H1 (cell line): ENCODE measurements at regions not wholly inside any gene's neighbourhood (a gene's known extent, or its start where the extent isn't known, plus 50 kb on each side); places are given as distances from the start of the nearest gene placed in this dataset.

ENCODE experiments used
- CTCF ChIA-PET: fragments of 300-600 bp; sonication (Branson Sonifier 250); formaldehyde crosslinking; loops from one replicate; lab custom pipeline; 2021; ENCODE audit not compliant: partially characterized antibody; lab: Charles Lee
- POLR2A ChIA-PET: fragments of 300-600 bp; sonication (Branson Sonifier 250); formaldehyde crosslinking; loops from one replicate; lab custom pipeline; 2021; ENCODE audit warnings: inconsistent platforms; ENCODE audit not compliant: partially characterized antibody; lab: Charles Lee
- DNase-seq, 2 experiments: peaks; one replicate each; pipeline versions ENCODE4 v3.0.0 to v3.0.0-alpha.2; 2010 to 2022; ENCODE audit warnings: low spot score in 2 of 2, low read depth in 1 of 2, mixed read lengths in 1 of 2
- FAIRE-seq: peaks from 2 replicates; lab custom pipeline; 2011; peaks lifted over from hg19 to GRCh38; lab: Jason Lieb, UNC
- H2AFZ ChIP-seq: 2 replicates; pipeline ENCODE4 v1.8.1; 2012; ENCODE audit warnings: low read length, inconsistent platforms
- H2AK5ac ChIP-seq: 2 replicates; pipeline ENCODE4 v1.6.1; 2013; ENCODE audit warnings: low read depth, low read length
- H2BK120ac ChIP-seq: replicated peaks from 2 replicates; pipeline ENCODE3; 2013; ENCODE audit warnings: low read depth, low read length, inconsistent platforms
- H2BK12ac ChIP-seq: 2 replicates; pipeline ENCODE4 v1.6.1; 2013; ENCODE audit warnings: low read depth, low read length
- H2BK15ac ChIP-seq: 2 replicates; pipeline ENCODE4 v1.6.1; 2013; ENCODE audit warnings: low read length
- H2BK20ac ChIP-seq: 2 replicates; pipeline ENCODE4 v1.6.1; 2013; ENCODE audit warnings: low read length
- H2BK5ac ChIP-seq: 2 replicates; pipeline ENCODE4 v1.6.1; 2013; ENCODE audit warnings: low read depth, low read length
- H3K14ac ChIP-seq: 2 replicates; pipeline ENCODE4 v1.6.1; 2013; ENCODE audit warnings: inconsistent platforms; ENCODE audit not compliant: insufficient read length
- H3K18ac ChIP-seq: 2 replicates; pipeline ENCODE4 v1.6.1; 2013; ENCODE audit warnings: low read length; ENCODE audit errors: extremely low read depth
- H3K23ac ChIP-seq: 2 replicates; pipeline ENCODE4 v1.6.1; 2013; ENCODE audit warnings: inconsistent platforms; ENCODE audit not compliant: insufficient read length
- H3K23me2 ChIP-seq: 2 replicates; pipeline ENCODE4 v1.6.1; 2013; ENCODE audit warnings: low read depth, low read length
- H3K27ac ChIP-seq: 2 replicates; pipeline ENCODE4 v1.6.1; 2011; ENCODE audit warnings: low read depth, low read length, inconsistent platforms
- H3K27me3 ChIP-seq, 4 experiments: replicated peaks in 1 of 4; 1 replicate in 1 of 4; 2 replicates in 3 of 4; pipeline versions ENCODE4 v1.6.1 to v1.8.1; 2011 to 2013; ENCODE audit warnings: low read length in 3 of 4, mild to moderate bottlenecking in 3 of 4, inconsistent platforms in 2 of 4, mixed read lengths in 2 of 4, moderate library complexity in 1 of 4; ENCODE audit not compliant: control insufficient read depth in 3 of 4, insufficient read depth in 3 of 4; ENCODE audit errors: extremely low read depth in 1 of 4
- H3K36me3 ChIP-seq, 4 experiments: 2 replicates each; pipeline versions ENCODE4 v1.6.1 to v1.8.1; 2011 to 2013; ENCODE audit warnings: mild to moderate bottlenecking in 4 of 4, low read length in 3 of 4, moderate library complexity in 2 of 4, control low read depth in 1 of 4, inconsistent platforms in 1 of 4; ENCODE audit not compliant: insufficient read depth in 4 of 4, control insufficient read depth in 2 of 4
- H3K4ac ChIP-seq: replicated peaks from 2 replicates; pipeline ENCODE3; 2013; ENCODE audit warnings: low read length, low read depth, mixed read lengths, inconsistent platforms; ENCODE audit not compliant: insufficient read length
- H3K4me1 ChIP-seq, 4 experiments: replicated peaks in 1 of 4; 1 replicate in 1 of 4; 2 replicates in 3 of 4; pipeline versions ENCODE4 v1.6.1 to v1.8.1; 2011 to 2013; ENCODE audit warnings: low read length in 3 of 4, inconsistent platforms in 2 of 4, mixed read lengths in 1 of 4; ENCODE audit not compliant: insufficient read depth in 4 of 4, control insufficient read depth in 3 of 4
- H3K4me2 ChIP-seq, 2 experiments: 2 replicates each; pipeline versions ENCODE4 v1.6.1 to v1.8.1; 2011 to 2013; ENCODE audit warnings: low read depth in 2 of 2, low read length in 2 of 2, control low read depth in 1 of 2, inconsistent platforms in 1 of 2, mild to moderate bottlenecking in 1 of 2; ENCODE audit not compliant: insufficient read depth in 1 of 2
- H3K4me3 ChIP-seq, 4 experiments: fragments of 200-600, 300-600 bp in 1 of 4; sonication (generic), shearing (Covaris generic), sonication (Bioruptor Twin) in 1 of 4; 2 replicates each; pipeline versions ENCODE4 v1.5.1 to v1.8.1; 2011 to 2016; ENCODE audit warnings: low read length in 4 of 4, low read depth in 3 of 4, control low read depth in 2 of 4, inconsistent platforms in 2 of 4, mild to moderate bottlenecking in 2 of 4, mixed read lengths in 1 of 4, moderate library complexity in 1 of 4; ENCODE audit not compliant: insufficient read depth in 2 of 4; ENCODE audit errors: extremely low read depth in 1 of 4
- H3K56ac ChIP-seq: replicated peaks from 2 replicates; pipeline ENCODE3; 2013; ENCODE audit warnings: low read depth, mild to moderate bottlenecking, mixed read lengths, low read length, inconsistent platforms; ENCODE audit not compliant: insufficient read length
- H3K79me1 ChIP-seq: 2 replicates; pipeline ENCODE4 v1.6.1; 2013; ENCODE audit warnings: low read depth, low read length, control low read depth
- H3K79me2 ChIP-seq, 2 experiments: 2 replicates each; pipeline versions ENCODE4 v1.6.1 to v1.8.1; 2012 to 2013; ENCODE audit warnings: low read length in 2 of 2, mild to moderate bottlenecking in 2 of 2, inconsistent platforms in 1 of 2; ENCODE audit not compliant: insufficient read depth in 2 of 2, control insufficient read depth in 1 of 2
- H3K9ac ChIP-seq, 4 experiments: replicated peaks in 1 of 4; 1 replicate in 1 of 4; 2 replicates in 3 of 4; pipeline versions ENCODE4 v1.6.1 to v1.8.1; 2011 to 2013; ENCODE audit warnings: low read depth in 3 of 4, low read length in 3 of 4, control low read depth in 2 of 4, mild to moderate bottlenecking in 2 of 4, moderate library complexity in 2 of 4, inconsistent platforms in 1 of 4; ENCODE audit errors: extremely low read depth in 1 of 4
- H3K9me3 ChIP-seq, 2 experiments: 2 replicates each; pipeline versions ENCODE4 v1.6.1 to v1.8.1; 2012 to 2013; ENCODE audit warnings: mild to moderate bottlenecking in 2 of 2, moderate library complexity in 2 of 2, control low read depth in 1 of 2, inconsistent platforms in 1 of 2, low read depth in 1 of 2, low read length in 1 of 2, mixed read lengths in 1 of 2; ENCODE audit not compliant: insufficient read depth in 2 of 2
- H4K20me1 ChIP-seq, 2 experiments: replicated peaks in 1 of 2; 2 replicates each; pipeline versions ENCODE3 to v1.8.1; 2011 to 2013; ENCODE audit warnings: inconsistent platforms in 2 of 2, low read length in 2 of 2, mild to moderate bottlenecking in 1 of 2; ENCODE audit not compliant: insufficient read depth in 2 of 2, control insufficient read depth in 1 of 2
- H4K5ac ChIP-seq: 2 replicates; pipeline ENCODE4 v1.6.1; 2013; ENCODE audit warnings: low read length, low read depth, mixed read lengths, inconsistent platforms; ENCODE audit not compliant: insufficient read length
- H4K8ac ChIP-seq: 2 replicates; pipeline ENCODE4 v1.8.0; 2013; ENCODE audit warnings: mild to moderate bottlenecking, moderate library complexity, low read length, inconsistent platforms; ENCODE audit not compliant: insufficient read depth; ENCODE audit errors: extremely low read depth
- H4K91ac ChIP-seq: replicated peaks from 2 replicates; pipeline ENCODE3; 2013; ENCODE audit warnings: low read length, mixed read lengths, inconsistent platforms; ENCODE audit not compliant: insufficient read length
- ASH2L ChIP-seq: fragments of 200-600, 300-600 bp; sonication (generic); IDR thresholded peaks from one replicate; pipeline ENCODE4 v1.7.1; 2017; ENCODE audit warnings: low read length
- CTCF ChIP-seq, 3 experiments: IDR thresholded peaks; 1 replicate in 2 of 3; 2 replicates in 1 of 3; pipeline versions ENCODE4 v1.5.1 to v1.6.1; 2011; ENCODE audit warnings: low read length in 3 of 3, mild to moderate bottlenecking in 3 of 3, inconsistent platforms in 2 of 3, low read depth in 1 of 3, moderate library complexity in 1 of 3; ENCODE audit not compliant: insufficient read depth in 1 of 3; ENCODE audit errors: control extremely low read depth in 1 of 3
- FOSL1 ChIP-seq: IDR thresholded peaks from 2 replicates; pipeline ENCODE4 v1.6.1; 2011; ENCODE audit warnings: mild to moderate bottlenecking, low read depth, low read length, moderate library complexity; ENCODE audit not compliant: insufficient read depth
- JUN ChIP-seq: IDR thresholded peaks from 2 replicates; pipeline ENCODE4 v1.6.1; 2011; ENCODE audit warnings: low read depth, mild to moderate bottlenecking, improper control_type of control experiment, low read length
- NRF1 ChIP-seq: IDR thresholded peaks from 2 replicates; pipeline ENCODE4 v1.6.1; 2011; ENCODE audit warnings: mild to moderate bottlenecking, low read depth, low read length, improper control_type of control experiment
- RAD21 ChIP-seq, 2 experiments: IDR thresholded peaks in 1 of 2; conservative IDR thresholded peaks in 1 of 2; 2 replicates each; pipeline ENCODE4 v1.6.1; 2011; ENCODE audit warnings: low read depth in 2 of 2, low read length in 2 of 2, improper control_type of control experiment in 1 of 2, inconsistent platforms in 1 of 2, mild to moderate bottlenecking in 1 of 2, moderate library complexity in 1 of 2
- RNF2 ChIP-seq: fragments of 200-900, 300-1000 bp; sonication (generic); IDR thresholded peaks from 2 replicates; pipeline ENCODE4 v1.7.1; 2016; ENCODE audit warnings: borderline replicate concordance, low read depth, mild to moderate bottlenecking, antibody characterized with exemption, low read length; ENCODE audit not compliant: poor library complexity, severe bottlenecking; ENCODE audit errors: missing control alignments
- SIX5 ChIP-seq: IDR thresholded peaks from 2 replicates; pipeline ENCODE4 v1.6.1; 2011; ENCODE audit warnings: mild to moderate bottlenecking, low read depth, low read length
- TBP ChIP-seq: IDR thresholded peaks from 2 replicates; pipeline ENCODE4 v1.6.1; 2011; ENCODE audit warnings: low read depth, low read length, improper control_type of control experiment
- YY1 ChIP-seq: IDR thresholded peaks from 2 replicates; pipeline ENCODE4 v1.6.1; 2011; ENCODE audit warnings: low read depth, mild to moderate bottlenecking, low read length
- WGBS, 2 experiments: shearing (Covaris generic) in 1 of 2; methylation state at CpG; one replicate each; pipeline versions ENCODE4 v1.1.6 to v1.1.7; 2013 to 2015; ENCODE audit warnings: low lambda C conversion rate in 2 of 2, mixed read lengths in 2 of 2, inconsistent platforms in 1 of 2, low coverage in 1 of 2, missing lambda C conversion rate in 1 of 2; ENCODE audit not compliant: insufficient replicate concordance in 2 of 2, insufficient coverage in 1 of 2, insufficient read length in 1 of 2; ENCODE audit errors: extremely low coverage in 1 of 2, missing lambda C conversion rate in 1 of 2; 5-methylcytosine and 5-hydroxymethylcytosine counted together
- TF ChIP-seq, protein P1 (sequence below): IDR thresholded peaks from 2 replicates; pipeline ENCODE4 v1.6.1; 2011; ENCODE audit warnings: low read depth, mild to moderate bottlenecking, low read length; ENCODE audit not compliant: insufficient read depth

- no peak overlapping the region for H3K4ac ChIP-seq
- WGBS, 2 experiments, result 93% methylated on average over 2 of the region's 2 CpGs; no CpG with 5 or more reads in 1 of the 2 experiments
- no peak overlapping the region for H3K27ac ChIP-seq
- DNase-seq, result no peak
- no peak overlapping the region for H3K23ac ChIP-seq
- peak overlapping the region; percentile 81; the same call in 1 of the 2 replicates for H2AFZ ChIP-seq
- no peaks in the 10 kb centered on the region for H3K36me3 ChIP-seq
- no peak overlapping the region for H3K56ac ChIP-seq
- H3K14ac ChIP-seq, result no peak overlapping the region
- no peak overlapping the region for H2BK120ac ChIP-seq
- H3K79me1 ChIP-seq, result no peaks in the 10 kb centered on the region
- no peak overlapping the region for H4K5ac ChIP-seq
- H2BK12ac ChIP-seq, result no peak overlapping the region
- H3K27me3 ChIP-seq, result no peaks in the 10 kb centered on the region
- H2AK5ac ChIP-seq, result no peak overlapping the region
- H4K8ac ChIP-seq, result no peak overlapping the region
- peaks cover 0 to 3% of the 10 kb centered on the region in 2 experiments; a peak in 1 of 4 replicates for H3K9me3 ChIP-seq
- no peaks in the 10 kb centered on the region for H4K20me1 ChIP-seq
- H2BK5ac ChIP-seq, result no peak overlapping the region
- H3K23me2 ChIP-seq, result peaks cover 4% of the 10 kb centered on the region; the same call in 1 of the 2 replicates
- ChIA-PET CTCF (interaction anchor here (1.1 to 1.6 kb wide), 2 partner anchors 13 to 131 kb away, joined by 3 to 5 read pairs; no protein-coding TSS in a partner anchor), POLR2A (no interaction called here)
- H3K79me2 ChIP-seq, result no peaks in the 10 kb centered on the region
- no peak overlapping the region for H3K18ac ChIP-seq
- no peaks in the 10 kb centered on the region for H3K4me1 ChIP-seq
- no peak overlapping the region for H3K9ac ChIP-seq
- no peak overlapping the region for H4K91ac ChIP-seq
- no peak overlapping the region for H3K4me2 ChIP-seq
- H3K4me3 ChIP-seq, result no peak overlapping the region
- FAIRE-seq, result no peak
- H2BK15ac ChIP-seq, result no peak overlapping the region
- H2BK20ac ChIP-seq, result no peak overlapping the region
- no peak for TF ChIP-seq RAD21 (IDR thresholded peaks at IDR 0.05 in 1 of 2, conservative IDR thresholded peaks at IDR 0.05 in 1 of 2; ENCODE audit: low read depth in 2 of 2, low read length in 2 of 2)
- TF ChIP-seq TBP, result no peak
- no peak for TF ChIP-seq RNF2
- TF ChIP-seq, protein P1, sequence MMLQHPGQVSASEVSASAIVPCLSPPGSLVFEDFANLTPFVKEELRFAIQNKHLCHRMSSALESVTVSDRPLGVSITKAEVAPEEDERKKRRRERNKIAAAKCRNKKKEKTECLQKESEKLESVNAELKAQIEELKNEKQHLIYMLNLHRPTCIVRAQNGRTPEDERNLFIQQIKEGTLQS, result no peak
- TF ChIP-seq NRF1, result no peak
- no peak for TF ChIP-seq ASH2L
- no peak for TF ChIP-seq YY1
- no peak for TF ChIP-seq CTCF (IDR thresholded peaks at IDR 0.05; ENCODE audit: control extremely low read depth in 1 of 3, insufficient read depth in 1 of 3, low read depth in 1 of 3, low read length in 3 of 3)
- no peak for TF ChIP-seq SIX5
- no peak for TF ChIP-seq FOSL1
- no peak for TF ChIP-seq JUN
Measured at GRCh38 chr21:27569831-27570230, 602.9 kb upstream of the ADAMTS5 start.
